ENCODE measurements at regions not wholly inside any gene's neighbourhood (a gene's known extent, or its start where the extent isn't known, plus 50 kb on each side); places are given as distances from the start of the nearest gene placed in this dataset.

DNA sequence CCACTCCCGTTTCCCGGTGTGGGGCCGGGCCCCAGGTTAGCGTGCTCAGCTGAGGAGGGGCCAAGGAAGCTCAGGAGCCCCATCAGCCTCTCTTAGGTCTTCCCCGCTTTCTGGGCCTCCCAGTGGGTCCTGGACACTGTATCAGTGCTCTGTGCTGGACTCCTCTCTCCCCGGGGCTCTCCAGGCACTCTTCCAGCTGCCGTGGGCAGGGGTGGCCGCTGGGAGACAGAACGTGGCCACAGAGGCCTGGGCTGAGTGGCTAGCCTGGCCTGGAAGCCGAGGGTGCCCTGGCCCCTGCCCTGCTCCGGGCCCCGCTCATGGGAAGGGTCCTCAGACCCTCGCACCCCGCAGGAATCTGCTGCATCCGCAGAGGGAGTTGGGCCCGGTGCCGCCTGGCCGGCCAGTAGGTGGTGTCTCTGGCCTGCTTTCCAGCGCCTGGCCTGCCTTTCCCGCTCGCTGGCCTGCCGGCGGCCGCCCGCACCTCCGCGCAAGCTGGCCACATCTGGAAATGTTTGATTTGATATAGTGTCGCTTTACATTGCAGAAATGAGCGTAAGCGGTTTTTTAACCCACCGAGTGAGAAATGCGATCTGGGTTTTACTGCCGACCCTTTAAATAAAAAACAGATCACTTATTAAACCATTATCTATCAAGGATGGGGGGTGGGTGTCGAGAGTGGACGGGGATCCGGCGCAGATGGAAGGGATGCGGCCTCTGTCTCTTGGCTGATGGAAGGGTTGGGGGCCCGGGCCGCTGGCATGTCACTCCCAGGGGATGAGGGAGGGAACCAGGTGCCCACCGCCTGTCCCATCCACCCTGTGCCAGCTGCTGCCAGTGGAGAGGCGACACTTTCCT is 74.4 kb upstream of the TTC34 start:
- TF ChIP-seq POLR2A (IDR thresholded peaks at IDR 0.05) (no peak), CTCF (IDR thresholded peaks at IDR 0.05) (peak in 3 of 6 experiments; percentile 29 to 40 (median 30))

All from adrenal gland (tissue), 5 donors.